HG02798 (cell line): ENCODE measurements at regions not wholly inside any gene's neighbourhood (a gene's known extent, or its start where the extent isn't known, plus 50 kb on each side); places are given as distances from the start of the nearest gene placed in this dataset.
"Not testable (repeated sequence)": the region's sequence is repeated elsewhere in the genome, so short reads cannot be mapped to it uniquely, and the experiment has no call there.

Source experiments
- ATAC-seq: cut with Tn5 transposase; IDR thresholded peaks from one replicate; pipeline ENCODE4 v1.9.1; 2021; ENCODE audit warnings: mild to moderate bottlenecking; ENCODE audit not compliant: unreplicated experiment, poor library complexity

GRCh38 chr17:72560303-72561247, 439.8 kb downstream of the SOX9 start:
- peak; percentile 54 for ATAC-seq

DNA sequence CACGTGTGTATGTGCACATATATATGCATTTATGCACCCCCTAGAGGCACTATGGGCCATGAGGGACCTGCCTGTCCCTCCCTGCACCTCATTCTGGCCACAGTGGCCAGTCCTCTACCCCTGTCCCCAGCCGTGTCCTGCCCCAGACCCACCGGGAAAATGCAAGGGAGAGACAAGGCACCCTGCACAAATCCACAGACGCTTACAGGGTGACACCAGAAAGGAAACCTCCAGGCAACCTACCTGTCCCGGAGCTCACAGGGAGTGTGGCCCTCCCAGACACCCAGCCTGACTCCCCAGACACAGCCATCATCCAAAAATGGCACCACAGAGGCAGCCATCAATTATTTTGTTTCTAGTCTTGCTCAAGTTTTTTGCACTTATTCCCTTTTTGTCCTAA, 440.4 kb downstream of the SOX9 start:
- ATAC-seq, result no peak

GRCh38 chr17:72561680-72562079, 440.9 kb downstream of the SOX9 start:
- ATAC-seq, result no peak

GRCh38 chr17:72562615-72563188, 441.9 kb downstream of the SOX9 start:
- ATAC-seq, result no peak

GRCh38 chr17:72563952-72564351, 443.1 kb downstream of the SOX9 start:
- no peak for ATAC-seq

DNA sequence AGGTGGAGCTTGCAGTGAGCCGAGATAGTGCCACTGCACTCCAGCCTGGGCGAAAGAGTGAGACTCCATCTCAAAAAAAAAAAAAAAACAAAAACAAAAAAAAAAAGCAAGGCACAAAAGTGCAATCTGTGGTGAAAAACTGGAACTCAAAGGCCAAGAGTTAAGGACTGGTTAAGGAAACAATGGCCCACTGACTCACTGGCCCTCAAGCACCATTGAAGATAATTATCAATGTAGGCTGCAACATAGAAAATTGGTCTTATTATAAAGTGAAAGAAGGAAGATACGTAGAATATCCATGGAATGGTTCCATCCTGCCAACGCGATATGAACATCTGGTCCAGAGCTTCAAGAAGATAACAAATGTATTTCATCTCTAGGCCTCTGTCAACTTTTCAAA, 444.2 kb downstream of the SOX9 start:
- no peak for ATAC-seq

- no peak for ATAC-seq
These were observed 444.9 kb downstream of the SOX9 start for GRCh38 chr17:72565758-72566157.

- ATAC-seq, result no peak
These were observed 446.1 kb downstream of the SOX9 start for GRCh38 chr17:72566671-72567484.

- ATAC-seq, result no peak
These were observed 447.0 kb downstream of the SOX9 start for GRCh38 chr17:72567774-72568173.

GRCh38 chr17:72569148-72569946, 448.5 kb downstream of the SOX9 start:
- no peak for ATAC-seq

- ATAC-seq, result no peak
These were observed 451.1 kb downstream of the SOX9 start for GRCh38 chr17:72571813-72572396.

DNA sequence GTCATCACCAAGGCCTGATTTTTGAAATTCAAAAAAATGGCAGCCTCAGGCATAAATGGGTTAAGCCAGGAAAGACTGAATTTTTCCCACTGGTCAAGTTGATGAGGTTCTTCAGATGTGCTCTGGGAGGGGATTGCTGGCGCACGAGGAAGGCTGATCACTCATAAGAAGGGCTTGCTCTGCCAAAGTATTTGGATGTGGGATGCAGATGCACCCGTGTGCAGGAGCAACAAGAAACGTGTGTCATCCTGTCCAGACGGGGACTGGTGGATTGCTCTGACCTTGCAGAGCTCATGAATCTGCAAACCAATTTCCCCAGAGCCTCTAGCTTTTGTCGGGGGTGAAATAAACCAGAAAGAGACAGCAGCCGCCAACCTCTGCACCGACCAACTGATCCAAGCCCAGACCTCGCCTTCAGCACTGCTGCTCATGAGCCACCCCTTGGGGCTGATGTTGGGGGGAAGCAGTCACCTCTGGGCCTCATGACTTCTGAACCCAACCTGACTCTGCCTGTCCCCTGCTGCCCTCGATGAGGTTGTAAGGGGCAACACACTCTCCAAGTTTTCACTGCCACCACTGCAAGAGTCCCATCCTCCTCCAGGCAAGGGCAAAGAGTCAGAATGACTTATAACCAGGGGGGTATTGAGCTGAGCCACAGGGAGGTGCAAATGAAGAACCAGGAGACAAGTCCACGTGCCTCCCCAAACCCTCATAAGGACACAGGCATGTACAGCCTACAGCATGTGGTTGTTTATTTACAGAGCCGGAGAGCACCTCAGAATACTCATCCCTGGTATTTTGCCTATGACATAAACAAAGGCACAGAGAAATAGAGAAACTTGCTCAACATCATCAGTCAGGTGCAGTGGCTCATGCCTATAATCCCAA, 452.0 kb downstream of the SOX9 start:
- no peak for ATAC-seq

- not testable (repeated sequence) for ATAC-seq
These were observed 452.6 kb downstream of the SOX9 start for GRCh38 chr17:72573492-72573801.

DNA sequence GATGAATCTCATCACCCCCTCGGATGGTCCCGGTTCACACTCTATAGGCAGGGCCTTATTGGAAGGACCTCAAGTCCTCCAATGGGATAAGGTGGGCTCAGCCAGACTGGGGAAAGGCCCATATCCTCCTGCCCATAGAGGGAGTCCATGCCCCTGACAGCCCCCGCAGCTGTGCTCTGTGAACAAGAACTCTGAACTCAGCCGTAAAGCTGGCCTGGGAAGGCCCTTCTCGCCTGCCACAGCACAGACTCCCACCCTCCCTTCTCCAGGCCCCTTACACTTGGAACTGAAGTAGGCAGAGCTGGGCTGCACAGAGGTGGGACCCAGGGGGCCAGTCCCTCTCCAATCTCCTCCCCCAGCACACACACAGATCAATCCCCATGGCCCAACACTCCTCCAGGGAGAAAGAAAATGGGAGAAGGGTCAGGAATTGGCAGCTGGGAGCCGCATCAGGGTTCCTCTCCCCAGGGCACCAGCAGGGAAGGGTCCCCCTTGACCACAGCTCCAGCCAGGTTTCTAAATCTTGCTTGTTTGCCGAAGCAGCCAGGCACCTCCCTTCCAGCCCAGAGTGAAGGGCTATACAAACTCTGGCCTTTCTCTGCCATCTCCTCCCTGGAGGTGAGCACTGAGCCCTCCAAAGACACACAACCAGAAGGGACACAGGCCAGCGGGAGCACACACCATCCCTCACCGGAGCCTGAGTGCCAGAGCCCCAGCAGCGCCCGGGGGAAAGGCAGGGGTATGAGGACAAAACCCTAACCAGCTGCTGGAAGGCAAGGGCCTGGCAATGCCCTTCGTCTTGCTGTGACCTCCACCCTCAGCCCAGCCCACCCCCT, 454.1 kb downstream of the SOX9 start:
- no peak for ATAC-seq

DNA sequence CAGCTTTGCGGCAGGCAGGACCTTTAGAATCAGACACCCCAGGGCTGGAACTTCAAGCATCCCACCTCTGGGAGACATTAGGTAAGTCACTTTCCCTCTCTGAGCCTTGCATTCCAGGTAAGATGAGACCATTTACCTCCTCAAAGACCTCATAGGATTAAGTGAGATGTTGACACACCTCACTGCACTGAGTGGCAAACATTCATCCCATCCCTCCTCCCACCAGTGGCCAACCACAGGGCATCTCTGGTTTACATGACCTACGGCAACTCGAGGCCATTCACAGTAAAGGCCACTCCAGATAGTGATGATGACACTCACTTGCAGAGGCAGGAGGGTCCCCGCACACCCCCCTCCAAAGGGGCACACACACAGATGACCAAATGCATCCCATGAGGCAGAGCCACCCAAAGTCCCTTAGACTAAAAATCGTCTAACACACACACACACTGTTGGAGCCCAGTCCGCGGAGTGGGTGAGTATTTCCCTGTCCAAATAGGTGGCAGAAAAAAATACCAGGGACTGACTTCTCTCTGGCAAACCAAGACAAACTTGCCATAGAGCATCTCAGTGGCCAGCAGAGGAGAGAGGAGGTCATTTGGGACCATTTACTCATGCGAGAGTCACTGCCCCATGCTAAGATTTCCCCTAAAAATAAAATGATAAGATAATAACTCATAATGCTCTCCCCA, 454.9 kb downstream of the SOX9 start:
- ATAC-seq, result no peak

DNA sequence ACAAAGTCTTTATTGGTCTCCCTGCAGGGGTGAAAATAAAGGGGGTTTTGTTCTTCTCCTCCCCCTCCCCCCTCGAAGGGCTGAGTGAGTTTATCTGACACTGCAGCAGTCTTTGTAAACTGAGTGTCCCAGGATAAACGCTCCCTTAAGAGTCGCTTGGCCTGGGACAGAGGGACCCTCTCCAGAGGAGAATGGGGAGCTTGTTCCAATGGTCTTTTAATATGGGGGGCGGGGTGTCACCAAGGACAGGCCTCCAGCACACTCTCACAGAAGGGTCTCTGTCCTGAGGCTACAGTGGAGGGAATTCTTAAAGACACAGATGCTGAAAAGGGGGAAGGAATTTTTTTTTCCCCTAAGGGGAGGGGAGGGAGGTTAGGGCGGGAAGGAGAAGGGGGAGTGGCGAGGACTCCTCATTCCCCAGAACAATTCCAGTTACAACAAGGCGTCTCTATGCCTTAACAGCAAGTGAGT, 455.5 kb downstream of the SOX9 start:
- ATAC-seq, result no peak

DNA sequence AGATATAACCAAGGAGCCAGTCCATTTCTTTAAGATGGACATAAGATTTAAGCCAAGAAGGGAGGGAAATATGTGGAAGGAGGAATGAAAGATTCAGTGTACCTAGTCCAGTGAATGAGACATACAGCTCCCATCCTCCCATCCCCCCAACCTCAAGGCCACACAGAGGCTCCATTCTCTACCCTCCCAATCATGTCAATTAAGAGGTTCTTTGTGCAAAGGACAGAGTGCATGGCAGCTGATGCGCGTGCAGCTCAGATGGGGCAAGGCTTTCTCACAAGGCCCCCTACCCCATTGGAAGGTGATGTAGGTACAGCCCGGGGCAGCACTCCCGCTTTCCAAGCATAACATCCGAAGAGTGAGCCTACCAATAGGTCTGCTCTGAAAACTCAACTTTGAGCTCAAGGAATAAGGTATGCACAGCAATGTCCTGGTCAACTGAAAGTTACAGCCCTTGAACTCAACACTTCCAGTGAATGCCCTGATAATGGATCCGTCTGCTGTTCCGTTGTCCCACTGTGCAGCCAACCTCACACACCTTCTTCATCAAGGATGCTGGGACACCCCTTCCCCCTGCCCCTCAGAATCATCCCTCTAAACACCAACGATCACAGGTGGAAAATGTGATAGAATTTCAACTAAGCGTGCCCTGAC, 458.1 kb downstream of the SOX9 start:
- no peak for ATAC-seq
